Lower leg skin (tissue), 4 donors: ENCODE measurements at regions not wholly inside any gene's neighbourhood (a gene's known extent, or its start where the extent isn't known, plus 50 kb on each side); places are given as distances from the start of the nearest gene placed in this dataset.

Experiments
- DNase-seq, 2 donors: peaks; one replicate each; pipeline ENCODE4 v3.0.0-alpha.2; 2019; ENCODE audit warnings: low spot score in 2 of 2
- H3K4me3 ChIP-seq: fragments of 200-600 bp; sonication (generic); 2 replicates; pipeline ENCODE4 v1.5.1; 2017; ENCODE audit warnings: mild to moderate bottlenecking, low read depth; ENCODE audit not compliant: poor library complexity, severe bottlenecking
- CTCF ChIP-seq, 3 donors: fragments of 450-650 bp; IDR thresholded peaks; one replicate each; pipeline ENCODE4 v1.5.1; 2016; ENCODE audit warnings: antibody characterized with exemption in 3 of 3, mild to moderate bottlenecking in 3 of 3, moderate library complexity in 2 of 3
- POLR2A ChIP-seq, 2 donors: fragments of 450-650 bp; IDR thresholded peaks; one replicate each; pipeline ENCODE4 v1.6.1; 2016 to 2017; ENCODE audit warnings: antibody characterized with exemption in 2 of 2, mild to moderate bottlenecking in 1 of 2, moderate library complexity in 1 of 2
- WGBS, 2 donors: methylation state at CpG; one replicate each; pipeline ENCODE4 v1.1.5; 2018; 5-methylcytosine and 5-hydroxymethylcytosine counted together
- intact Hi-C: fragments of 100-400 bp; cut with DNase I; formaldehyde crosslinking; loops from one replicate; pipeline ENCODE4 v1.15.0; 2023; ENCODE audit warnings: low total_unique reads

GRCh38 chr2:48015421-48015820 lies 109.1 kb upstream of the FBXO11 start:
- H3K4me3 ChIP-seq, result no peak overlapping the region
- no peak for TF ChIP-seq CTCF (IDR thresholded peaks at IDR 0.05)
- TF ChIP-seq POLR2A (IDR thresholded peaks at IDR 0.05), result no peak
- intact Hi-C loops, result no loop called here
- DNase-seq, result no peak
- WGBS, 2 donors, result 41 to 55% methylated on average over 1 of the region's 1 CpG

- no peak for TF ChIP-seq POLR2A (IDR thresholded peaks at IDR 0.05)
- no peak for TF ChIP-seq CTCF (IDR thresholded peaks at IDR 0.05)
- intact Hi-C loops, result no loop called here
- no peak for DNase-seq
- H3K4me3 ChIP-seq, result no peak overlapping the region
- WGBS, 2 donors, result 72 to 79% methylated on average over 7 of the region's 7 CpGs
These were observed 110.1 kb upstream of the FBXO11 start for GRCh38 chr2:48016225-48017019.

GRCh38 chr2:48017136-48017535 lies 110.8 kb upstream of the FBXO11 start:
- WGBS, 2 donors, result 88 to 89% methylated on average over 7 of the region's 7 CpGs
- no peak overlapping the region for H3K4me3 ChIP-seq
- intact Hi-C loops, result no loop called here
- TF ChIP-seq CTCF (IDR thresholded peaks at IDR 0.05) (no peak), POLR2A (IDR thresholded peaks at IDR 0.05) (no peak)
- no peak for DNase-seq

- intact Hi-C loops, result no loop called here
- TF ChIP-seq POLR2A (IDR thresholded peaks at IDR 0.05) (no peak), CTCF (IDR thresholded peaks at IDR 0.05) (no peak)
- DNase-seq, result no peak
- H3K4me3 ChIP-seq, result no peak overlapping the region
These were observed 112.2 kb upstream of the FBXO11 start for GRCh38 chr2:48018480-48018879.

GRCh38 chr2:48026865-48027264 lies 120.6 kb upstream of the FBXO11 start:
- TF ChIP-seq CTCF (IDR thresholded peaks at IDR 0.05), result no peak
- no peak for TF ChIP-seq POLR2A (IDR thresholded peaks at IDR 0.05)
- H3K4me3 ChIP-seq, result no peak overlapping the region
- no peak for DNase-seq
- WGBS, 2 donors, result 39 to 69% methylated on average over 1 of the region's 1 CpG
- intact Hi-C loops, result no loop called here

GRCh38 chr2:48032765-48033164 lies 126.5 kb upstream of the FBXO11 start:
- no peak for DNase-seq
- WGBS, 2 donors, result 70 to 77% methylated on average over 2 of the region's 2 CpGs
- no peak overlapping the region for H3K4me3 ChIP-seq
- intact Hi-C loops, result loop anchor here (1.0 kb wide), 1 partner anchor 43 kb away; no protein-coding TSS in a partner anchor
- TF ChIP-seq CTCF (IDR thresholded peaks at IDR 0.05) (no peak), POLR2A (IDR thresholded peaks at IDR 0.05) (no peak)
